Suprapubic skin (tissue), 3 donors: ENCODE measurements at regions not wholly inside any gene's neighbourhood (a gene's known extent, or its start where the extent isn't known, plus 50 kb on each side); places are given as distances from the start of the nearest gene placed in this dataset.

Source experiments
- CTCF ChIP-seq, 2 donors: fragments of 200-600 bp in 1 of 2; fragments of 450-650 bp in 1 of 2; sonication (generic) in 1 of 2; IDR thresholded peaks; one replicate each; pipeline ENCODE4 v1.5.1; 2016 to 2019; ENCODE audit warnings: antibody characterized with exemption in 2 of 2, mild to moderate bottlenecking in 1 of 2, moderate library complexity in 1 of 2
- EP300 ChIP-seq: sonication (generic); formaldehyde crosslinking; IDR thresholded peaks from one replicate; pipeline ENCODE4 v1.6.1; 2017; ENCODE audit warnings: antibody characterized with exemption
- POLR2A ChIP-seq, 2 donors: fragments of 450-650 bp; IDR thresholded peaks; one replicate each; pipeline ENCODE4 v1.6.1; 2017; ENCODE audit warnings: antibody characterized with exemption in 2 of 2, mild to moderate bottlenecking in 2 of 2, moderate library complexity in 2 of 2

DNA sequence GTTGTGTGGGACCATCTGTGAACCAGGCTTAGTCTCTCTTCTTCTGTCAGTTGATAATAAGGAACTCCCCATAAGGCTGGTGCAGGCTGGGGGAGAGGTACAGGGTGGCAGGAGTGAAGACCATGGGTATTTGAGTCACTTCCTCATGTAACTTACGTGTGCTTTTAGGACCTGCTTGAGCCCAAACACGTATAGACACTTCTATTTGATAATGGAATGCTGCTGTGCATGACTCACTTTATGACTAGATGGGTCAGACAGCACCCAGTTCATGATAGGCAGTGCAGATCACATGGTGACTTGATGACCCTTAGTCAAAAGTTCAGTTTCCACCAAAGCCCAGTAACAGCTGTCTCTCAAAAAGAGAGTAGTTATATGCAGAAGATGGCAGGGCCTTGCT is 490.9 kb downstream of the ZBBX start:
- no peak for TF ChIP-seq POLR2A (IDR thresholded peaks at IDR 0.05)
- no peak for TF ChIP-seq EP300
- no peak for TF ChIP-seq CTCF (IDR thresholded peaks at IDR 0.05)
